HCT116 (cell line): ENCODE measurements at regions not wholly inside any gene's neighbourhood (a gene's known extent, or its start where the extent isn't known, plus 50 kb on each side); places are given as distances from the start of the nearest gene placed in this dataset.

ENCODE experiments used
- CBX3 ChIP-seq: IDR thresholded peaks from 2 replicates; pipeline ENCODE4 v1.6.1; 2012; ENCODE audit warnings: low read depth
- CTCF ChIP-seq, 3 experiments: fragments of 200-600 bp in 1 of 3; sonication (generic) in 1 of 3; IDR thresholded peaks in 2 of 3; conservative IDR thresholded peaks in 1 of 3; 2 replicates each; pipeline ENCODE4 v1.5.1; 2012 to 2017; ENCODE audit warnings: low read depth in 2 of 3, low read length in 2 of 3, antibody characterized with exemption in 1 of 3, borderline replicate concordance in 1 of 3, control low read depth in 1 of 3, mild to moderate bottlenecking in 1 of 3, mixed read lengths in 1 of 3, mixed run types in 1 of 3, moderate library complexity in 1 of 3; ENCODE audit not compliant: insufficient read depth in 1 of 3
- JUND ChIP-seq: IDR thresholded peaks from 2 replicates; pipeline ENCODE4 v1.6.1; 2012

GRCh38 chr2:16197504-16198147, 257.3 kb downstream of the MYCN start:
- TF ChIP-seq JUND (no peak), CTCF (IDR thresholded peaks at IDR 0.05 in 2 of 3, conservative IDR thresholded peaks at IDR 0.05 in 1 of 3; ENCODE audit: borderline replicate concordance in 1 of 3, insufficient read depth in 1 of 3, low read depth in 2 of 3, low read length in 2 of 3) (no peak), CBX3 (no peak)
